22Rv1 (cell line): ENCODE measurements at regions not wholly inside any gene's neighbourhood (a gene's known extent, or its start where the extent isn't known, plus 50 kb on each side); places are given as distances from the start of the nearest gene placed in this dataset.

Source experiments
- H3K27ac ChIP-seq: fragments of 450-650 bp; 2 replicates; pipeline ENCODE4 v1.5.1; 2017
- CTCF ChIP-seq: fragments of 450-650 bp; IDR thresholded peaks from 2 replicates; pipeline ENCODE4 v1.5.1; 2017; ENCODE audit warnings: mild to moderate bottlenecking
- ZFX ChIP-seq: fragments of 450-650 bp; IDR thresholded peaks from 2 replicates; pipeline ENCODE4 v1.6.1; 2017; ENCODE audit warnings: antibody characterized with exemption, borderline replicate concordance

- TF ChIP-seq CTCF (no peak), ZFX (no peak)
- no peak overlapping the region for H3K27ac ChIP-seq
Observed at GRCh38 chr3:107947203-107947602, 143.6 kb downstream of the CD47 start.

- TF ChIP-seq ZFX (no peak), CTCF (no peak)
- H3K27ac ChIP-seq: no peak overlapping the region
Observed at GRCh38 chr3:107946700-107947099, 144.1 kb downstream of the CD47 start.

GRCh38 chr3:107945417-107946094 lies 145.3 kb downstream of the CD47 start:
- TF ChIP-seq ZFX (no peak), CTCF (no peak)
- no peak overlapping the region for H3K27ac ChIP-seq

- no peak overlapping the region for H3K27ac ChIP-seq
- TF ChIP-seq ZFX: no peak
Observed at GRCh38 chr3:107943786-107944523, 146.9 kb downstream of the CD47 start.

- TF ChIP-seq ZFX (no peak), CTCF (no peak)
Observed at GRCh38 chr3:107942951-107943749, 147.7 kb downstream of the CD47 start.

GRCh38 chr3:107942244-107942643 lies 148.6 kb downstream of the CD47 start:
- no peak for TF ChIP-seq ZFX
- TF ChIP-seq CTCF: no peak
- no peak overlapping the region for H3K27ac ChIP-seq

More at GRCh38 chr3:107942951-107943749, 147.7 kb downstream of the CD47 start:
- no peak overlapping the region for H3K27ac ChIP-seq

GRCh38 chr3:107939691-107940442 lies 151.0 kb downstream of the CD47 start:
- TF ChIP-seq ZFX: no peak
- TF ChIP-seq CTCF: no peak
- H3K27ac ChIP-seq: no peak overlapping the region
